H9 (cell line): ENCODE measurements at regions not wholly inside any gene's neighbourhood (a gene's known extent, or its start where the extent isn't known, plus 50 kb on each side); places are given as distances from the start of the nearest gene placed in this dataset.
A peak's percentile ranks its signal among the peaks of the same experiment; 100 is the strongest.

Source experiments
- DNase-seq: peaks from one replicate; pipeline ENCODE4 v3.0.0-alpha.2; 2017
- H2AFZ ChIP-seq: one replicate; pipeline ENCODE4 v1.6.1; 2013; ENCODE audit warnings: mild to moderate bottlenecking, low read length, control low read depth, moderate library complexity
- H2AK5ac ChIP-seq: 2 replicates; pipeline ENCODE4 v1.6.1; 2013; ENCODE audit warnings: low read length, control low read depth, mixed read lengths; ENCODE audit not compliant: insufficient read length
- H2BK120ac ChIP-seq: one replicate; pipeline ENCODE4 v1.6.1; 2013; ENCODE audit warnings: low read depth, mild to moderate bottlenecking, low read length, control low read depth, inconsistent platforms; ENCODE audit not compliant: poor library complexity, severe bottlenecking
- H2BK12ac ChIP-seq: 2 replicates; pipeline ENCODE4 v1.6.1; 2013; ENCODE audit warnings: low read length, control low read depth, mixed read lengths, low read depth; ENCODE audit not compliant: insufficient read length
- H2BK15ac ChIP-seq: 2 replicates; pipeline ENCODE4 v1.6.1; 2013; ENCODE audit warnings: low read depth, low read length, control low read depth
- H2BK20ac ChIP-seq: one replicate; pipeline ENCODE4 v1.6.1; 2013; ENCODE audit warnings: low read depth, mild to moderate bottlenecking, low read length, control low read depth, inconsistent platforms; ENCODE audit not compliant: poor library complexity, severe bottlenecking
- H2BK5ac ChIP-seq: 2 replicates; pipeline ENCODE4 v1.6.1; 2013; ENCODE audit warnings: low read length, control low read depth, mixed read lengths; ENCODE audit not compliant: insufficient read length
- H3K14ac ChIP-seq: 2 replicates; pipeline ENCODE4 v1.6.1; 2013; ENCODE audit warnings: low read length, control low read depth; ENCODE audit not compliant: insufficient read depth
- H3K18ac ChIP-seq: 2 replicates; pipeline ENCODE4 v1.6.1; 2013; ENCODE audit warnings: low read depth, mild to moderate bottlenecking, mixed read lengths, low read length, control low read depth; ENCODE audit not compliant: insufficient read length
- H3K23ac ChIP-seq: 2 replicates; pipeline ENCODE4 v1.6.1; 2013; ENCODE audit warnings: low read length, control low read depth, mixed read lengths, low read depth; ENCODE audit not compliant: insufficient read length
- H3K23me2 ChIP-seq: 2 replicates; pipeline ENCODE4 v1.6.1; 2013; ENCODE audit warnings: low read depth, mild to moderate bottlenecking, mixed read lengths, low read length, control low read depth; ENCODE audit not compliant: insufficient read length, poor library complexity, severe bottlenecking
- H3K27ac ChIP-seq: 2 replicates; pipeline ENCODE4 v1.5.1; 2013; ENCODE audit warnings: low read length, control low read depth, mixed read lengths, low read depth; ENCODE audit not compliant: insufficient read length
- H3K27me3 ChIP-seq: 2 replicates; pipeline ENCODE4 v1.6.1; 2013; ENCODE audit warnings: low read length, control low read depth, inconsistent platforms; ENCODE audit not compliant: insufficient read depth
- H3K4ac ChIP-seq: 2 replicates; pipeline ENCODE4 v1.6.1; 2013; ENCODE audit warnings: low read depth, mild to moderate bottlenecking, control low read depth, inconsistent platforms, low read length, moderate library complexity
- H3K4me1 ChIP-seq: 2 replicates; pipeline ENCODE4 v1.6.1; 2013; ENCODE audit warnings: low read length, control low read depth, inconsistent platforms; ENCODE audit not compliant: insufficient read depth
- H3K4me2 ChIP-seq: 2 replicates; pipeline ENCODE4 v1.6.1; 2013; ENCODE audit warnings: low read length, control low read depth, mixed read lengths; ENCODE audit not compliant: insufficient read length, insufficient read depth
- H3K56ac ChIP-seq: 2 replicates; pipeline ENCODE4 v1.6.1; 2013; ENCODE audit warnings: low read depth, mild to moderate bottlenecking, mixed read lengths, low read length, control low read depth; ENCODE audit not compliant: insufficient read length
- H3K79me1 ChIP-seq: 2 replicates; pipeline ENCODE4 v1.6.1; 2013; ENCODE audit warnings: low read depth, mild to moderate bottlenecking, moderate library complexity, low read length, control low read depth, inconsistent platforms; ENCODE audit not compliant: insufficient read depth, poor library complexity, severe bottlenecking
- H3K79me2 ChIP-seq: 2 replicates; pipeline ENCODE4 v1.6.1; 2013; ENCODE audit warnings: low read length, control low read depth, inconsistent platforms; ENCODE audit not compliant: insufficient read depth
- H3K9ac ChIP-seq: 2 replicates; pipeline ENCODE4 v1.6.1; 2013; ENCODE audit warnings: low read length, control low read depth, mixed read lengths; ENCODE audit not compliant: insufficient read length; ENCODE audit errors: extremely low read depth
- H3K9me3 ChIP-seq: one replicate; pipeline ENCODE4 v1.6.1; 2013; ENCODE audit warnings: low read depth, low read length, inconsistent platforms; ENCODE audit not compliant: control insufficient read depth
- H3T11ph ChIP-seq: one replicate; pipeline ENCODE4 v1.6.1; 2013; ENCODE audit warnings: mild to moderate bottlenecking, low read length, control low read depth, inconsistent platforms
- H4K20me1 ChIP-seq: one replicate; pipeline ENCODE4 v1.6.1; 2013; ENCODE audit not compliant: control insufficient read depth, insufficient read length, insufficient read depth
- H4K5ac ChIP-seq: 2 replicates; pipeline ENCODE4 v1.6.1; 2013; ENCODE audit warnings: low read depth, mild to moderate bottlenecking, mixed read lengths, low read length, control low read depth; ENCODE audit not compliant: insufficient read length
- H4K8ac ChIP-seq: replicated peaks from 2 replicates; pipeline ENCODE4 v1.6.1; 2013; ENCODE audit warnings: low read length, control low read depth, mixed read lengths, low read depth; ENCODE audit not compliant: insufficient read length
- H4K91ac ChIP-seq: 2 replicates; pipeline ENCODE4 v1.6.1; 2013; ENCODE audit warnings: low read depth, mild to moderate bottlenecking, moderate library complexity, mixed read lengths, low read length, control low read depth; ENCODE audit not compliant: insufficient read length
- H3K27ac Mint-ChIP-seq, 3 experiments: 2 replicates in 2 of 3; 3 replicates in 1 of 3; pipeline ENCODE4 v1.8.0; 2020 to 2021; ENCODE audit warnings: mixed read lengths in 3 of 3, mild to moderate bottlenecking in 1 of 3, moderate library complexity in 1 of 3
- H3K27me3 Mint-ChIP-seq: 2 replicates; pipeline ENCODE4 v1.8.0; 2021; ENCODE audit warnings: low read depth, mild to moderate bottlenecking, moderate library complexity, mixed read lengths
- H3K36me3 Mint-ChIP-seq, 3 experiments: 2 replicates in 2 of 3; 3 replicates in 1 of 3; pipeline ENCODE4 v1.8.0; 2020 to 2021; ENCODE audit warnings: low read depth in 3 of 3, mixed read lengths in 3 of 3; ENCODE audit not compliant: insufficient read depth in 1 of 3
- H3K4me1 Mint-ChIP-seq, 2 experiments: 2 replicates each; pipeline ENCODE4 v1.8.0; 2020; ENCODE audit warnings: mixed read lengths in 2 of 2
- H3K4me3 Mint-ChIP-seq, 2 experiments: 2 replicates in 1 of 2; 3 replicates in 1 of 2; pipeline ENCODE4 v1.8.0; 2020 to 2021; ENCODE audit warnings: mild to moderate bottlenecking in 2 of 2, mixed read lengths in 2 of 2, moderate library complexity in 1 of 2
- H3K9me3 Mint-ChIP-seq, 2 experiments: 2 replicates in 1 of 2; 3 replicates in 1 of 2; pipeline ENCODE4 v1.8.0; 2020; ENCODE audit warnings: mild to moderate bottlenecking in 2 of 2, mixed read lengths in 2 of 2, moderate library complexity in 1 of 2
- CTCF ChIP-seq: fragments of 200-600 bp; sonication (generic); conservative IDR thresholded peaks from 3 replicates; pipeline ENCODE4 v1.8.0; 2021; ENCODE audit warnings: antibody characterized with exemption, mild to moderate bottlenecking
- WGBS: extraction: QIAGEN DNeasy Blood & Tissue Kit; methylation state at CpG from one replicate; pipeline ENCODE4 v1.1.7; 2013; ENCODE audit warnings: missing lambda C conversion rate, low lambda C conversion rate, mixed read lengths; ENCODE audit not compliant: insufficient read length; ENCODE audit errors: extremely low coverage; 5-methylcytosine and 5-hydroxymethylcytosine counted together

GRCh38 chr5:128682669-128683068 lies 144.6 kb upstream of the FBN2 start:
- no peak overlapping the region for H3T11ph ChIP-seq
- Mint-ChIP-seq H3K4me1 (peaks cover 19 to 23% of the 10 kb centered on the region in 2 experiments), H3K27ac (no peak overlapping the region; a peak in 1 of 7 replicates), H3K27me3 (no peaks in the 10 kb centered on the region), H3K4me3 (no peak overlapping the region), H3K9me3 (no peaks in the 10 kb centered on the region), H3K36me3 (no peaks in the 10 kb centered on the region)
- no peak overlapping the region for H2BK15ac ChIP-seq
- no peak overlapping the region for H3K4ac ChIP-seq
- no peak overlapping the region for H4K8ac ChIP-seq
- no peak overlapping the region for H3K14ac ChIP-seq
- no CpG with 5 or more reads among the region's 2 CpGs for WGBS
- no peaks in the 10 kb centered on the region for H4K20me1 ChIP-seq
- H3K23me2 ChIP-seq: no peaks in the 10 kb centered on the region
- no peak overlapping the region for H2BK12ac ChIP-seq
- H4K91ac ChIP-seq: no peak overlapping the region
- H4K5ac ChIP-seq: no peak overlapping the region
- no peaks in the 10 kb centered on the region for H3K27me3 ChIP-seq
- no peak overlapping the region for H2BK20ac ChIP-seq
- H3K79me1 ChIP-seq: no peaks in the 10 kb centered on the region
- no peaks in the 10 kb centered on the region for H3K79me2 ChIP-seq
- H3K9ac ChIP-seq: no peak overlapping the region
- peaks cover 2% of the 10 kb centered on the region; the same call in 1 of the 2 replicates for H3K4me1 ChIP-seq
- H3K18ac ChIP-seq: no peak overlapping the region
- H2AK5ac ChIP-seq: no peak overlapping the region
- no peak for DNase-seq
- no peak overlapping the region for H3K4me2 ChIP-seq
- H2BK120ac ChIP-seq: no peak overlapping the region
- no peak for TF ChIP-seq CTCF
- no peaks in the 10 kb centered on the region for H3K9me3 ChIP-seq
- H3K56ac ChIP-seq: no peak overlapping the region
- no peak overlapping the region for H2BK5ac ChIP-seq
- H3K27ac ChIP-seq: no peak overlapping the region
- peak overlapping the region; percentile 73 for H2AFZ ChIP-seq
- no peak overlapping the region for H3K23ac ChIP-seq
